Activated T-cell treated with anti-CD3 and anti-CD28 coated beads, Interleukin-2, amount 50 U/mL, for 48 hours (primary cell): ENCODE measurements at regions not wholly inside any gene's neighbourhood (a gene's known extent, or its start where the extent isn't known, plus 50 kb on each side); places are given as distances from the start of the nearest gene placed in this dataset.
"Not testable (repeated sequence)": the region's sequence is repeated elsewhere in the genome, so short reads cannot be mapped to it uniquely, and the experiment has no call there.

ENCODE experiments used
- DNase-seq, 2 experiments: peaks; one replicate each; pipeline ENCODE4 v3.0.0-alpha.2; 2020

- no peak for DNase-seq
Observed at GRCh38 chr3:194051366-194052149, 84.4 kb upstream of the HES1 start.

- no peak for DNase-seq
Observed at GRCh38 chr3:194053136-194053535, 82.8 kb upstream of the HES1 start.

- DNase-seq = no peak
Observed at GRCh38 chr3:194054016-194054415, 81.9 kb upstream of the HES1 start.

- DNase-seq = no peak
Observed at GRCh38 chr3:194054540-194054939, 81.4 kb upstream of the HES1 start.

- DNase-seq = no peak
Observed at GRCh38 chr3:194054961-194055360, 81.0 kb upstream of the HES1 start.

GRCh38 chr3:194056323-194056722 is 79.6 kb upstream of the HES1 start:
- DNase-seq = not testable (repeated sequence)

- no peak for DNase-seq
Observed at GRCh38 chr3:194056731-194057415, 79.1 kb upstream of the HES1 start.

GRCh38 chr3:194057570-194058188 is 78.3 kb upstream of the HES1 start:
- no peak for DNase-seq

GRCh38 chr3:194058189-194058571 is 77.8 kb upstream of the HES1 start:
- DNase-seq = peak; percentile 39 to 52

GRCh38 chr3:194058753-194059152 is 77.2 kb upstream of the HES1 start:
- no peak for DNase-seq

- DNase-seq = no peak
Observed at GRCh38 chr3:194061421-194062030, 74.4 kb upstream of the HES1 start.

GRCh38 chr3:194062830-194063229 is 73.1 kb upstream of the HES1 start:
- DNase-seq = no peak

GRCh38 chr3:194064380-194065332 is 71.3 kb upstream of the HES1 start:
- DNase-seq = no peak

- not testable (repeated sequence) for DNase-seq
Observed at GRCh38 chr3:194067327-194067726, 68.6 kb upstream of the HES1 start.

GRCh38 chr3:194067949-194068362 is 68.0 kb upstream of the HES1 start:
- DNase-seq = no peak

GRCh38 chr3:194069421-194070219 is 66.3 kb upstream of the HES1 start:
- no peak for DNase-seq

GRCh38 chr3:194070220-194070633 is 65.7 kb upstream of the HES1 start:
- no peak for DNase-seq

GRCh38 chr3:194070634-194071409 is 65.1 kb upstream of the HES1 start:
- DNase-seq = peak; percentile 83 to 86

GRCh38 chr3:194072097-194072428 is 63.9 kb upstream of the HES1 start:
- DNase-seq = peak in 1 of 2 experiments; percentile 39

- DNase-seq = no peak
Observed at GRCh38 chr3:194072691-194073279, 63.2 kb upstream of the HES1 start.
